ENCODE measurements at regions not wholly inside any gene's neighbourhood (a gene's known extent, or its start where the extent isn't known, plus 50 kb on each side); places are given as distances from the start of the nearest gene placed in this dataset.

GRCh38 chr1:244964112-244964971 lies 100.0 kb upstream of the HNRNPU start:
- TF ChIP-seq CTCF (IDR thresholded peaks at IDR 0.05; ENCODE audit: low read depth, low read length), result no peak
- TF ChIP-seq EZH2phosphoT487 (IDR thresholded peaks at IDR 0.05; ENCODE audit: low read depth), result no peak
